Naive thymus-derived CD4-positive, alpha-beta T cell (primary cell): ENCODE measurements at regions not wholly inside any gene's neighbourhood (a gene's known extent, or its start where the extent isn't known, plus 50 kb on each side); places are given as distances from the start of the nearest gene placed in this dataset.

ENCODE experiments used
- ATAC-seq: fragments of 150-1000 bp; cut with Tn5 transposase; 2 replicates; pipeline ENCODE4 v1.10.0; 2021; ENCODE audit warnings: mild to moderate bottlenecking, moderate library complexity
- CTCF ChIA-PET: fragments of 350-600 bp; sonication (Branson Sonifier 250); formaldehyde crosslinking; loops from one replicate; lab custom pipeline; 2021; ENCODE audit warnings: antibody characterized with exemption; lab: Charles Lee
- POLR2A ChIA-PET: fragments of 350-600 bp; sonication (Branson Sonifier 250); formaldehyde crosslinking; loops from one replicate; lab custom pipeline; 2021; ENCODE audit warnings: antibody characterized with exemption, inconsistent platforms; lab: Charles Lee
- DNase-seq, 9 donors: peaks; one replicate each; pipeline versions ENCODE4 v3.0.0 to v3.0.0-alpha.2; 2020 to 2022; ENCODE audit warnings: mixed read lengths in 1 of 9
- H3K27ac ChIP-seq: one replicate; pipeline ENCODE4 v1.7.0; 2013; ENCODE audit warnings: mild to moderate bottlenecking, low read depth, low read length, moderate library complexity
- H3K27me3 ChIP-seq, 2 donors: one replicate each; pipeline ENCODE4 v1.7.0; 2013; ENCODE audit warnings: low read length in 2 of 2, mild to moderate bottlenecking in 2 of 2, moderate library complexity in 2 of 2; ENCODE audit not compliant: control insufficient read depth in 2 of 2, insufficient read depth in 2 of 2
- H3K36me3 ChIP-seq, 3 experiments: 1 replicate in 2 of 3; 2 replicates in 1 of 3; pipeline ENCODE4 v1.7.0; 2013; ENCODE audit warnings: low read length in 3 of 3, mild to moderate bottlenecking in 3 of 3, moderate library complexity in 1 of 3; ENCODE audit not compliant: insufficient read depth in 3 of 3, control insufficient read depth in 2 of 3
- H3K4me1 ChIP-seq, 2 donors: one replicate each; pipeline ENCODE4 v1.7.0; 2013; ENCODE audit warnings: low read length in 2 of 2, mild to moderate bottlenecking in 2 of 2, moderate library complexity in 1 of 2; ENCODE audit not compliant: control insufficient read depth in 2 of 2, insufficient read depth in 2 of 2
- H3K4me3 ChIP-seq: 2 replicates; pipeline ENCODE4 v1.7.0; 2013; ENCODE audit warnings: mild to moderate bottlenecking, low read length
- H3K9me3 ChIP-seq, 3 experiments: 1 replicate in 2 of 3; 2 replicates in 1 of 3; pipeline ENCODE4 v1.7.0; 2013; ENCODE audit warnings: low read length in 3 of 3; ENCODE audit not compliant: control insufficient read depth in 2 of 3
- H3K27ac Mint-ChIP-seq, 9 donors: one replicate each; pipeline ENCODE4 v1.8.0; 2020 to 2022; ENCODE audit warnings: mixed read lengths in 9 of 9, mild to moderate bottlenecking in 8 of 9, moderate library complexity in 5 of 9, inconsistent platforms in 2 of 9
- H3K27me3 Mint-ChIP-seq, 5 donors: one replicate each; pipeline ENCODE4 v1.8.0; 2021 to 2022; ENCODE audit warnings: mixed read lengths in 5 of 5, mild to moderate bottlenecking in 1 of 5
- H3K36me3 Mint-ChIP-seq, 5 donors: one replicate each; pipeline ENCODE4 v1.8.0; 2020 to 2022; ENCODE audit warnings: mixed read lengths in 5 of 5, mild to moderate bottlenecking in 3 of 5, inconsistent platforms in 1 of 5
- H3K4me1 Mint-ChIP-seq, 7 donors: one replicate each; pipeline ENCODE4 v1.8.0; 2020 to 2022; ENCODE audit warnings: mixed read lengths in 7 of 7, mild to moderate bottlenecking in 3 of 7, inconsistent platforms in 1 of 7
- H3K4me3 Mint-ChIP-seq, 10 donors: one replicate each; pipeline ENCODE4 v1.8.0; 2020 to 2022; ENCODE audit warnings: mild to moderate bottlenecking in 10 of 10, mixed read lengths in 10 of 10, moderate library complexity in 6 of 10, inconsistent platforms in 2 of 10
- H3K9me3 Mint-ChIP-seq, 11 donors: one replicate each; pipeline ENCODE4 v1.8.0; 2020 to 2022; ENCODE audit warnings: mixed read lengths in 11 of 11, mild to moderate bottlenecking in 4 of 11, inconsistent platforms in 1 of 11, moderate library complexity in 1 of 11
- intact Hi-C, 2 donors: fragments of 100-400 bp; cut with micrococcal nuclease; formaldehyde crosslinking; loops; one replicate each; pipeline ENCODE4 v1.15.1; 2023

DNA sequence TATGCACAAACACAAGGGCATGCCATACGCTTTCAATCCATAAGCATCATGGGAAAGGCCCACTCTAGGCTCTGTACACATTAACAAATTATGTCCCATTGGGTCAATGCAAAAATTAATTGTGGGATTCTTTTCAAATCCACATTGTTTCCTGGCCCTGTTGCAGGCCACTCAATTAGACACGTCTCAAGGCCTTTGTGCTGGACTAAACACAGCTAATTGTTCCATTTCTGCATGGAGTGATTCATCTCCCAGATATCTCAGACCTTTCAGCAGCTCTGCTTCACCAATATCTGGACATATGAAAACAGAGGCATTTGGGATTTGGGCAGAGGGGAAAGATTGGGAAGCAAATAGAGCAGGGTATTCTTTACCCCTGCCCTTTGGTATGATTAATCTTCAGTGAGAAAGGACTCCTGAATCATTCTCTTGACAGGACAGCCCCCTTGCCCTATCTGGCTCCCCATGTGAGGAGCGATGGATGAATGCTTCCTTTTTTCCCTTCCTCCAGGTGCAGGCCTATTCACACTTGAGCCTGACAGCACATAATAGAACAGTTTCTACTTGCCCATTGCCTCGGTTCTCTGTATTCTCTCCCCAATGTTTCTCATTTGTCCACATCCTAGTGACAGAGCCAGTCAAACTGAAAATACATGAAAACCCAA lies 547.6 kb downstream of the HAO1 start:
- H3K4me3 Mint-ChIP-seq = no peak overlapping the region
- DNase-seq = no peak
- no peaks in the 10 kb centered on the region for H3K36me3 Mint-ChIP-seq
- ATAC-seq = no peak
- no peaks in the 10 kb centered on the region for H3K27me3 ChIP-seq
- no peaks in the 10 kb centered on the region for H3K4me1 Mint-ChIP-seq
- ChIA-PET CTCF (no interaction called here), POLR2A (no interaction called here)
- intact Hi-C loops = no loop called here
- H3K36me3 ChIP-seq = no peaks in the 10 kb centered on the region
- H3K4me1 ChIP-seq = no peaks in the 10 kb centered on the region
- H3K27me3 Mint-ChIP-seq = no peaks in the 10 kb centered on the region
- no peaks in the 10 kb centered on the region for H3K9me3 ChIP-seq
- peaks cover 0 to 11% (median under 1%) of the 10 kb centered on the region in 11 donors for H3K9me3 Mint-ChIP-seq
- H3K27ac Mint-ChIP-seq = no peak overlapping the region
- H3K27ac ChIP-seq = no peak overlapping the region
- H3K4me3 ChIP-seq = no peak overlapping the region

DNA sequence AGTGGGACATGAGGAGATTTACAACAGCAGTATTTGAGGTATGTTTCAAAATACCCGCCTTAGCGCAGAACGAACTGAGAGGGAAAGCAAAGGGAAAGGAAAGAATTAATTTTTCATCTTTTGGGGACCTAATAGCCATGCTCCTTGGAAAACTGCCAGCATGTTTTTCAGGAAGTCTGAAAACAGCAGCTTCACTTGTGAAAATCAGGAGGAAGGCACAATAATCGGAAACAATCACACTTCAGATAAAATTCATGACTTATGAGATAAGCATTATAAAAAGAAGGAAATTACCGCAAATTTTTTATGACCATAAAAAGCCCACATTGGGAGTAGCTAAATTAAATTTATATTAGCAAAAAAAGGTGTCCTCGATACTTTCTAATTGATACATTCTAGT lies 541.1 kb downstream of the HAO1 start:
- CTCF ChIA-PET = interaction anchor here (0.6 kb wide), 1 partner anchor 11 kb away, joined by 4 read pairs; no protein-coding TSS in a partner anchor

DNA sequence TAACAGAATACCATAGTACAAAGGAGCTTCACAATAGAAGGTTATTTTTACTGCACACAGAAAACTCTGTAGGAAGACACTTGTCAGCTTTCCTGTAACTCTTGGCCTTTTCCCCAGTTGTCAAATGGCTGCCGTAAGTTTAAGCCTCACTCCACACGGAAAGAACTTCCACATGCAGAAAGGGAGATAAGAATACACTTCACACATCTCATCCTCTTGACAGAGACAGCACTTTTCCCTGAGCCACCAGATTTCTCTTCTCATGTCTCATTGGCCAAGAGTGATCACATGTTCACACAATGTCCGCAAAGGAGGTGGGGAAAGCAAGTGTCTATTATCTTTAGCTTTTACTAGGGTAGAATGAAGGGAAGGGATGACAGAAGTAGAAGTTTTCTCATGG lies 540.7 kb downstream of the HAO1 start:
- Histone ChIP-seq H3K27me3 (no peaks in the 10 kb centered on the region), H3K4me1 (no peaks in the 10 kb centered on the region), H3K9me3 (no peaks in the 10 kb centered on the region), H3K4me3 (no peak overlapping the region), H3K27ac (no peak overlapping the region), H3K36me3 (no peaks in the 10 kb centered on the region)
- Mint-ChIP-seq H3K4me1 (no peaks in the 10 kb centered on the region), H3K27ac (no peak overlapping the region), H3K9me3 (peaks cover 0 to 25% (median 6%) of the 10 kb centered on the region in 11 donors), H3K4me3 (no peak overlapping the region), H3K36me3 (no peaks in the 10 kb centered on the region), H3K27me3 (peaks cover 0 to 14% (median 0%) of the 10 kb centered on the region in 5 donors)
- intact Hi-C loops = no loop called here
- DNase-seq = no peak
- POLR2A ChIA-PET = no interaction called here
- CTCF ChIA-PET = no interaction called here
- no peak for ATAC-seq

More for the DNA sequence above, 541.1 kb downstream of the HAO1 start:
- H3K9me3 Mint-ChIP-seq = peaks cover 0 to 25% (median 6%) of the 10 kb centered on the region in 11 donors
- H3K4me1 ChIP-seq = no peaks in the 10 kb centered on the region
- H3K27me3 ChIP-seq = no peaks in the 10 kb centered on the region
- ATAC-seq = no peak
- H3K36me3 ChIP-seq = no peaks in the 10 kb centered on the region
- no peak for DNase-seq
- no peak overlapping the region for H3K27ac Mint-ChIP-seq
- H3K27me3 Mint-ChIP-seq = peaks cover 0 to 14% (median 0%) of the 10 kb centered on the region in 5 donors
- H3K4me3 Mint-ChIP-seq = no peak overlapping the region
- no peaks in the 10 kb centered on the region for H3K36me3 Mint-ChIP-seq
- H3K27ac ChIP-seq = no peak overlapping the region
- no peaks in the 10 kb centered on the region for H3K4me1 Mint-ChIP-seq
- H3K4me3 ChIP-seq = no peak overlapping the region
- POLR2A ChIA-PET = no interaction called here
- no peaks in the 10 kb centered on the region for H3K9me3 ChIP-seq
- intact Hi-C loops = no loop called here

DNA sequence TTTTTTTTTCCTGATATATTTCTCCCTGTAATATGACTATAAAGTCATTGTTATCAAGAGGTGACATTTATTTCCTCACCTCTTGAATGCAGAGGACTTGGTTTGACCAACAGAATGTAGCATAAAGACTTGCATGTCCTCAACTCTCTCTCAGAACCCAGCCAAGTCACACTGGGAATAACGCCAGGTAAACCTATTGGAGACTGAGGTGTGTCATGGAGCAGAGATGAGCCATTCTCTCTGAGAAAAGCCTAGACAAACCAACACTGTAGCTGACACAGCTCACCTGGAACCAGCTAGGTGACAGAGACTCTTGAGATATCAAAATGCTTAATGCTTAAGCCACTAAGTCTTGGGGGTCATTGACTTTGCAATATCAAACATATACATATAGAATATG lies 533.6 kb downstream of the HAO1 start:
- ChIA-PET CTCF (no interaction called here), POLR2A (no interaction called here)
- Mint-ChIP-seq H3K4me1 (no peaks in the 10 kb centered on the region), H3K4me3 (no peak overlapping the region), H3K27me3 (peaks cover 0 to 5% (median 0%) of the 10 kb centered on the region in 5 donors), H3K27ac (no peak overlapping the region), H3K36me3 (no peaks in the 10 kb centered on the region), H3K9me3 (peaks cover 0 to 23% (median 5%) of the 10 kb centered on the region in 11 donors)
- Histone ChIP-seq H3K36me3 (no peaks in the 10 kb centered on the region), H3K4me3 (no peak overlapping the region), H3K4me1 (no peaks in the 10 kb centered on the region), H3K27me3 (no peaks in the 10 kb centered on the region), H3K27ac (no peak overlapping the region), H3K9me3 (no peaks in the 10 kb centered on the region)
- intact Hi-C loops = no loop called here
- ATAC-seq (no peak), DNase-seq (no peak)

DNA sequence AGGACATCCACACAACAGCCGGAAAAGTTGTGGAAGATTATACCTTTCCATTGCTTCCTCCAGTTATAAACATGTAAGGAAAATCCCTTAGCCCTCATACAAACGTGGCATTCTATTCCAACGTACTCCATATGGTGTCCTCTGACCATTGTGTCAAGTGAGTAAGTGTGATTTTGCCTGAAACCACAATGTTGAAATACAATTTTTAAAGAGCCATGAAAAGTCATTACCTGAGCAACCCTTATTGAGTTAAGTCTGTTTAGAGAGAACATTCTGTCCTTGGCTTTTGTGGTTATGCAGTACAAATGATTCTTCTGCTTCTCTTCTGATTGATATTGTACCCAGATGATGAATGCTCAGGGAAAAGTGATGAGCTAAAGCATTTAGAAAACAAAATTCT lies 530.1 kb downstream of the HAO1 start:
- Histone ChIP-seq H3K4me1 (no peaks in the 10 kb centered on the region), H3K27ac (no peak overlapping the region), H3K9me3 (no peaks in the 10 kb centered on the region), H3K36me3 (no peaks in the 10 kb centered on the region), H3K27me3 (no peaks in the 10 kb centered on the region), H3K4me3 (no peak overlapping the region)
- ChIA-PET POLR2A (no interaction called here), CTCF (no interaction called here)
- no peaks in the 10 kb centered on the region for H3K27me3 Mint-ChIP-seq
- H3K36me3 Mint-ChIP-seq = no peaks in the 10 kb centered on the region
- H3K4me3 Mint-ChIP-seq = no peak overlapping the region
- DNase-seq = no peak
- intact Hi-C loops = no loop called here
- no peak for ATAC-seq
- no peaks in the 10 kb centered on the region for H3K4me1 Mint-ChIP-seq
- H3K9me3 Mint-ChIP-seq = peaks cover 0 to 17% (median 3%) of the 10 kb centered on the region in 11 donors
- H3K27ac Mint-ChIP-seq = no peak overlapping the region

DNA sequence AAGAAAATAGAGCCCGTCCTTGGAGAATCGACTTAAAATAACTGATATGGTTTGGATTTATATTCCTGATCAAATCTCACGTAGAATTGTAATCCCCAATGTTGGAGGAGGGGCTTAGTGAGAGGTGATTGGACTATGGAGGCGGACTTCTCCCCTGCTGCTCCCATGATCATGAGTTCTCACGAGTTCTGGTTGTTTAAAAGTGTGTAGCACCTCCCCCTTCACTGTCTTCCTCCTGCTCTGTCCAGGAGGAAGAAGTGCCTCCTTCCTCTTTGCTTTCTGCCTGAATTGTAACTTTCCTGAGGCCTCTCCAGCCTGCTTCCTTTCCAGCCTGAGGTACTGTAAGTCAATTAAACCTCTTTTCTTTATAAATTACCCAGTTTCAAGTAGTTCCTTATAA lies 529.2 kb downstream of the HAO1 start:
- Mint-ChIP-seq H3K4me1 (no peaks in the 10 kb centered on the region), H3K36me3 (no peaks in the 10 kb centered on the region), H3K9me3 (peaks cover 0 to 12% (median 2%) of the 10 kb centered on the region in 11 donors), H3K27ac (no peak overlapping the region), H3K27me3 (no peaks in the 10 kb centered on the region), H3K4me3 (no peak overlapping the region)
- no peaks in the 10 kb centered on the region for H3K36me3 ChIP-seq
- H3K4me3 ChIP-seq = no peak overlapping the region
- H3K27ac ChIP-seq = no peak overlapping the region
- H3K27me3 ChIP-seq = no peaks in the 10 kb centered on the region
- no peaks in the 10 kb centered on the region for H3K9me3 ChIP-seq
- ChIA-PET POLR2A (no interaction called here), CTCF (no interaction called here)
- ATAC-seq (no peak), DNase-seq (no peak)
- intact Hi-C loops = no loop called here
- H3K4me1 ChIP-seq = no peaks in the 10 kb centered on the region

DNA sequence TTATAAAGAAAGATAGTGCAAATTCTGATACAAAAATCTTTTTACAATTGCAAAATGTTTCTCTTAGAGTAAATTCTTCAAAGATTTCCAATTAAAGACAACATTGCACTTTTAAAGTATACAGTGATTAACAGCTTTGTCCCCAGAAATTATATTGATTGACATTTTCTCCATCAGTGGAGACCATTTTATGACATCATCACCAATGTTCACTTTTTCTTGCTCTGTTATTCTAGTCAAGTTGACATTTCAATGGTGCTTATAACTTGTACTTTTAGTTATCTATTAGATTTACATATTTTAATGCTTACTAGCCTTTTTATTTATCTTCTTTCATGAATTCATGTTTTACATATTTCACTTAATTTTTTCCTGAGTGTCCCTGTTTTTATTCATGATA lies 524.8 kb downstream of the HAO1 start:
- no peaks in the 10 kb centered on the region for H3K4me1 ChIP-seq
- CTCF ChIA-PET = no interaction called here
- POLR2A ChIA-PET = no interaction called here
- no peaks in the 10 kb centered on the region for H3K36me3 ChIP-seq
- intact Hi-C loops = no loop called here
- H3K4me1 Mint-ChIP-seq = no peaks in the 10 kb centered on the region
- no peaks in the 10 kb centered on the region for H3K9me3 ChIP-seq
- H3K27me3 ChIP-seq = no peaks in the 10 kb centered on the region
- H3K4me3 ChIP-seq = no peak overlapping the region
- DNase-seq (no peak), ATAC-seq (no peak)
- no peaks in the 10 kb centered on the region for H3K36me3 Mint-ChIP-seq
- no peaks in the 10 kb centered on the region for H3K27me3 Mint-ChIP-seq
- H3K27ac Mint-ChIP-seq = no peak overlapping the region
- no peak overlapping the region for H3K27ac ChIP-seq
- peaks cover 0 to 8% (median 2%) of the 10 kb centered on the region in 11 donors for H3K9me3 Mint-ChIP-seq
- H3K4me3 Mint-ChIP-seq = no peak overlapping the region
